Left lung (tissue), 4 donors: ENCODE measurements at regions not wholly inside any gene's neighbourhood (a gene's known extent, or its start where the extent isn't known, plus 50 kb on each side); places are given as distances from the start of the nearest gene placed in this dataset.

Experiments used
- ATAC-seq: fragments of 200-7000 bp; cut with Tn5 transposase; one replicate; pipeline ENCODE4 v1.9.1; 2020; ENCODE audit warnings: moderate library complexity
- DNase-seq, 4 donors: peaks; one replicate each; pipeline ENCODE4 v3.0.0-alpha.2; 2013 to 2020
- H3K27ac ChIP-seq, 2 donors: fragments of 200-600 bp; sonication (generic) in 1 of 2; one replicate each; pipeline versions ENCODE4 v1.5.0 to v1.8.0; 2020 to 2021
- H3K27me3 ChIP-seq, 2 donors: fragments of 200-600 bp; sonication (generic) in 1 of 2; one replicate each; pipeline versions ENCODE4 v1.5.0 to v1.8.0; 2020 to 2021
- H3K36me3 ChIP-seq, 2 donors: fragments of 200-600 bp; sonication (generic) in 1 of 2; one replicate each; pipeline versions ENCODE4 v1.5.0 to v1.8.0; 2020 to 2021
- H3K4me1 ChIP-seq, 2 donors: fragments of 200-600 bp; one replicate each; pipeline ENCODE4 v1.8.0; 2021
- H3K4me3 ChIP-seq, 2 donors: fragments of 200-600 bp; sonication (generic) in 1 of 2; one replicate each; pipeline versions ENCODE4 v1.5.0 to v1.8.0; 2020 to 2021; ENCODE audit warnings: mild to moderate bottlenecking in 1 of 2
- H3K9me3 ChIP-seq, 2 donors: fragments of 200-600 bp; sonication (generic) in 1 of 2; one replicate each; pipeline versions ENCODE4 v1.5.0 to v1.8.0; 2020 to 2021
- CTCF ChIP-seq, 2 donors: fragments of 200-600 bp; sonication (generic) in 1 of 2; IDR thresholded peaks; one replicate each; pipeline versions ENCODE4 v1.5.0 to v1.8.0; 2021; ENCODE audit warnings: antibody characterized with exemption in 2 of 2
- intact Hi-C, 2 donors: fragments of 100-400 bp; cut with DNase I; formaldehyde crosslinking; loops; one replicate each; pipeline versions ENCODE4 v1.11.2 to v1.14.2; 2022
- donor health status: DM: no; HTN: yes; CAD: no.
- donor health status: DM: no; HTN: no; CAD: no.

GRCh38 chr6:5906842-5907241 lies 99.9 kb downstream of the NRN1 start:
- peaks cover 0 to 6% of the 10 kb centered on the region in 2 donors for H3K4me1 ChIP-seq
- ATAC-seq: no peak
- no peaks in the 10 kb centered on the region for H3K9me3 ChIP-seq
- intact Hi-C loops: no loop called here
- no peak overlapping the region for H3K27ac ChIP-seq
- no peaks in the 10 kb centered on the region for H3K36me3 ChIP-seq
- no peak for DNase-seq
- no peak for TF ChIP-seq CTCF (IDR thresholded peaks at IDR 0.05)
- no peak overlapping the region for H3K4me3 ChIP-seq
- H3K27me3 ChIP-seq: no peaks in the 10 kb centered on the region

DNA sequence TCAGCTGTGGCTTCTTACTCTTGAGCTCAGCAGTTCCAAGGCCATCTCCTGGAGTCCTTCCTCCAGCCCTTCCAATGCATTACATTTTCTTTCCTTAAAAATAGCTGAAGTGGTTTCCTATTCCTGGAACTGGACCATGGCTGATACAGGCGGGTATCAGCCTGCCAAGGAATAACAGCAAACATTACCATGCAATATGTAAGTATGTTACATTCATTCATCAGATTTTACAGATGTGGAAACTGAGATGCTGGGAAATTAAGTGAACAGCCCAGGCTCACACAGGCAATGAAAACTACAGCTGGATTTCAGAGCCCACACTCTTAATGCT lies 100.4 kb downstream of the NRN1 start:
- intact Hi-C loops: no loop called here
- H3K4me1 ChIP-seq: peaks cover 0 to 6% of the 10 kb centered on the region in 2 donors
- no peak for TF ChIP-seq CTCF (IDR thresholded peaks at IDR 0.05)

DNA sequence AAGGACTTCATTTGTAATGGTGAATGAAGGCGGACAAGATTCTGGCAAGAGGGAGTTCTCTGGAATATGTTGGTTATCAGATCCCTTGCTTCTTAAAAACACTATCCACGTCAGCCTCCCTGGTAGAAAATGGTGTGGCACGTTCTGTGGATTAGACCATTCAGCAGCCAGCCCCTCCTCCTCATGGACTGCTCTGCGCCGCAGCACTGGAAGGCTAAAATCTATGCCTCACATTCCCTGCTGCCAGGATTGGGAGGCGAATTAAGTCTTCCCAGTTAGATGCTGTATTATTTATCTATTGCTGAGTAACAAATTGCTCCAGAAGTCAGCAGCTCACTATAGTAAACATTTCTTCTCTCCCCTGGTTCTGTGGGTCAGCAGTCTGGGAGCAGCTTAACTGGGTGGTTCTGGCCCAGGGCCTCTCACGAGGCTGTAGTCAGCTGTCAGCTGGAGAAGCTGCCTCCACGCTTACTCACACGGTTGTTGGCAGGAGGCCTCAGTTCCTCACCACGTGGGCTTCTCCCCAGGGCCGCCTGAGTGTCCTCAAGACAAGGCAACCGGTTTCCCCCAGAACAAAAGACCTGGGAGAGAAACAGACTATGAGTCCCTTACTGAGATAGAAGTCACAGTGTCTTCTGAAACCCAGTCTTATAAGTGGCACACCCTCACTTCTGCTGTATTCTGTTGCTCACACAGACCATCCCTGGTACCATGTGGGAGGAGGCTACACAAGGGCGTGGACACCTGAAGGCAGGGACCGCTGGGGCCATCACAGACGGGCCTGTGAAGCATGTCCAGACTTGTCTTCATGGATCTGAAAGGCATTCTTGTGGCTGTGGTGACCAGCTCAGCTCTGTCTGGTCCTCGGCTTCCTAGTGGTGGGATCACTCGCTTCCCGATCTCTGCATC lies 101.0 kb downstream of the NRN1 start:
- Histone ChIP-seq H3K4me3 (no peak overlapping the region), H3K4me1 (peaks cover 0 to 6% of the 10 kb centered on the region in 2 donors), H3K27ac (no peak overlapping the region), H3K36me3 (no peaks in the 10 kb centered on the region), H3K9me3 (no peaks in the 10 kb centered on the region), H3K27me3 (no peaks in the 10 kb centered on the region)
- DNase-seq: peak in 2 of 4 donors; percentile 35 to 76
- ATAC-seq: peak; percentile 93
- no peak for TF ChIP-seq CTCF (IDR thresholded peaks at IDR 0.05)
- intact Hi-C loops: no loop called here

More for the DNA sequence above, 100.4 kb downstream of the NRN1 start:
- no peak for ATAC-seq
- Histone ChIP-seq H3K36me3 (no peaks in the 10 kb centered on the region), H3K4me3 (no peak overlapping the region), H3K9me3 (no peaks in the 10 kb centered on the region), H3K27ac (no peak overlapping the region), H3K27me3 (no peaks in the 10 kb centered on the region)
- DNase-seq: no peak

DNA sequence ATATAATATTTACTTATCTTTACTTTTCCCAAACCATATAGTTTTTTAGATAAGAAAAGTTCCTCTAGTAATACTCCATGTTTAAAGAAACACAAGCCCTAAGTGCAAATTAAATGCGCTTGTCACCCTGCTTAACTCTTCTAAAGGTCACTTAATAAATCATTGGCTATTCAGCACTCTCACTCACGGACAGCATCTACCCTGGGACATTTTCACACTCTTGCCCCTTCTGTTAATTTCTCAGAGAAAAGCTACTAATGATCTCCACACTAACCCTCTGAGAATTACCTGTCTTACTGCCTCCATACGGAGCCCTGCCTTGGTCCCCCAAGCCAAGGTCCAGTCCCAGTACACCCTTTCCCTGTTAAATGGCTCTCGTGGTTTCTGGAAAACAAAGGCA lies 102.2 kb downstream of the NRN1 start:
- no peak for TF ChIP-seq CTCF (IDR thresholded peaks at IDR 0.05)
- no peaks in the 10 kb centered on the region for H3K9me3 ChIP-seq
- no peaks in the 10 kb centered on the region for H3K27me3 ChIP-seq
- no peak overlapping the region for H3K4me3 ChIP-seq
- DNase-seq (no peak), ATAC-seq (no peak)
- H3K4me1 ChIP-seq: peaks cover 0 to 6% of the 10 kb centered on the region in 2 donors
- no peaks in the 10 kb centered on the region for H3K36me3 ChIP-seq
- intact Hi-C loops: no loop called here
- H3K27ac ChIP-seq: no peak overlapping the region

DNA sequence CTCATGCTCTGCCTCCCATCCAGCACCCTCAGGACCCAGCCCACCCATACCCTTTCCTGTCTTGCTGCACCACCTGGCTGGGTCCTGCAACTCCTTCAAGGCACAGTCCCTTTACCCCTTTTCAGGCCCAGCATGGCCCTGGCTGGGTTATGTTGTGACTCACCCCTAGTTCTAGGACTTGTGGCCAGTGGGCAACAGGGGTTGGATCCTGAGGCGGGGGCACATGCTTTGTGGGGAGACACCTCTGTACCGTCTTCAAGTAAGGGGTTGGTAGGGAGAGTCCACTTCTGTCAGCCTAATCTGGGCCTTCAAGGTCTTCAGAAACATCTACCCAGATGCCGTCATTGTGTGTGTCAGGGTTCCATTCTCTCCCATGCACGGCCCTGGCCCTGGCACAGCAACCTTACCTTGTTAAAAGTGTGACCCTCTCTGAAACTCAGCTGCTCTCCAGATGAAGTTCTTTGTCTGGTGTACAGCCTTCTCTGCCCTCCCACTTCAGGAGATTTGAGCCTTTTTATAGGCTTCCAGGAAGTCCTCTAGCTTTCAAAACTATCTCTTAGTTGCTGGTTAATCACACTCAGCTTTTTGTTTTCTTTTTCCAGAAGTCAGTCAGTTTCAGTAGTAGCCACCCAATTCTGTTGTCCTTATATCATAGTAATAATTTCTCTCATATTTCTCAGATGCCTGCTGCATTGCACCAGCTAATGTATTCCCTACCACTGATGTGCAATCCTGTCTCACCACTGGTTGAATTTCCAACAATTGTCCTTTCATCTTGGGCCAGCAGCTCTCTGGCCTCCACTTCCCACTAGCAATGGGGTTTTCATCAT lies 107.3 kb downstream of the NRN1 start:
- TF ChIP-seq CTCF (IDR thresholded peaks at IDR 0.05): no peak
- Histone ChIP-seq H3K4me1 (no peaks in the 10 kb centered on the region), H3K36me3 (no peaks in the 10 kb centered on the region), H3K27ac (no peak overlapping the region), H3K27me3 (no peaks in the 10 kb centered on the region), H3K9me3 (no peaks in the 10 kb centered on the region), H3K4me3 (no peak overlapping the region)
- ATAC-seq (no peak), DNase-seq (no peak)
- intact Hi-C loops: no loop called here
